ENCODE measurements at regions not wholly inside any gene's neighbourhood (a gene's known extent, or its start where the extent isn't known, plus 50 kb on each side); places are given as distances from the start of the nearest gene placed in this dataset.

DNA sequence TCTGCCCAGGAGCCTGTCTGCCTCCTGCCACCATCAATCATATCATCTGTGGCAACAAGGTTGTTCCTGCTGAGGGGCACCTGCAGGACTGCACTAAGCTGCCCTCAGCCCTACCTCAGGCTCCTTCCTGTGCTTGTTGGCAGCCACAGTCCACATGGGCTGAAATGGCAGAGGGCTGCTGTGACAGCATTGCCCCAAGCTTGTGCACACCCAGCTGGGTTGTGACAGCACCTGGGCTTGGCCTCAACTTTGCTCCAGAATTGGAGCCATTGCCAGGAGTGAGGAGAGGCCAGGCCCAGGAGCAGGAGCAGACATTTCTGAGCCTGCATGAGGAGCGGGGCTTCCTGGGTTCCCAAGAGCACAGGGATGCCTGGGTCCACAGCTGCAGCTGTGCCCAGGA lies 340.9 kb upstream of the CHRM2 start:
- TF ChIP-seq CTCF (IDR thresholded peaks at IDR 0.05), result no peak
- no peak for TF ChIP-seq POLR2A (IDR thresholded peaks at IDR 0.05)

Data from transverse colon (tissue), 3 donors.